GM23338 (cell line): ENCODE measurements at regions not wholly inside any gene's neighbourhood (a gene's known extent, or its start where the extent isn't known, plus 50 kb on each side); places are given as distances from the start of the nearest gene placed in this dataset.

Source experiments
- ATAC-seq: fragments of 200-7000 bp; cut with Tn5 transposase; 3 replicates; pipeline ENCODE4 v1.9.1; 2020
- DNase-seq: peaks from one replicate; pipeline ENCODE4 v3.0.0-alpha.2; 2015; ENCODE audit warnings: low spot score
- H2AFZ ChIP-seq: fragments of 200-600 bp; sonication (generic); 2 replicates; pipeline ENCODE4 v1.8.0; 2016; ENCODE audit warnings: antibody characterized with exemption, mild to moderate bottlenecking, moderate library complexity
- H3F3A ChIP-seq: fragments of 200-600 bp; sonication (generic); replicated peaks from 2 replicates; pipeline ENCODE4 v1.8.0; 2017; ENCODE audit warnings: antibody characterized with exemption, mixed run types, low read depth
- H3K27ac ChIP-seq: fragments of 200-600 bp; sonication (generic); 2 replicates; pipeline ENCODE4 v1.6.1; 2016; ENCODE audit warnings: low read depth
- H3K27me3 ChIP-seq: fragments of 200-600 bp; sonication (generic); 2 replicates; pipeline ENCODE4 v1.8.0; 2016; ENCODE audit warnings: mild to moderate bottlenecking, mixed run types, moderate library complexity; ENCODE audit not compliant: insufficient read depth
- H3K36me3 ChIP-seq: fragments of 200-600 bp; sonication (generic); 2 replicates; pipeline ENCODE4 v1.8.0; 2016; ENCODE audit warnings: mild to moderate bottlenecking; ENCODE audit not compliant: insufficient read depth
- H3K4me1 ChIP-seq: fragments of 200-600 bp; sonication (generic); 2 replicates; pipeline ENCODE4 v1.8.0; 2016; ENCODE audit warnings: mild to moderate bottlenecking, moderate library complexity; ENCODE audit not compliant: insufficient read depth
- H3K4me2 ChIP-seq: fragments of 200-600 bp; sonication (generic); 2 replicates; pipeline ENCODE4 v1.7.1; 2017; ENCODE audit warnings: mixed run types
- H3K4me3 ChIP-seq: fragments of 200-600 bp; sonication (generic); 2 replicates; pipeline ENCODE4 v1.6.1; 2016; ENCODE audit warnings: mixed run types
- H3K79me2 ChIP-seq: fragments of 200-600 bp; sonication (generic); replicated peaks from 2 replicates; pipeline ENCODE4 v1.8.0; 2017; ENCODE audit warnings: mild to moderate bottlenecking; ENCODE audit not compliant: insufficient read depth
- H3K9me2 ChIP-seq: fragments of 200-600 bp; sonication (generic); 2 replicates; pipeline ENCODE4 v1.8.0; 2017; ENCODE audit not compliant: insufficient read depth
- H4K20me1 ChIP-seq: fragments of 200-600 bp; sonication (generic); replicated peaks from 2 replicates; pipeline ENCODE4 v1.8.0; 2017; ENCODE audit warnings: mild to moderate bottlenecking; ENCODE audit not compliant: insufficient read depth
- H3K27ac Mint-ChIP-seq: 2 replicates; pipeline ENCODE4 v1.8.0; 2020; ENCODE audit warnings: inconsistent platforms, mild to moderate bottlenecking, moderate library complexity, mixed read lengths
- H3K27me3 Mint-ChIP-seq: 3 replicates; pipeline ENCODE4 v1.8.0; 2022; ENCODE audit warnings: low read depth, mild to moderate bottlenecking, moderate library complexity, mixed read lengths, inconsistent platforms; ENCODE audit not compliant: insufficient read depth, poor library complexity
- H3K36me3 Mint-ChIP-seq: 3 replicates; pipeline ENCODE4 v1.8.0; 2021; ENCODE audit warnings: low read depth, mild to moderate bottlenecking, inconsistent platforms, moderate library complexity, mixed read lengths
- H3K4me1 Mint-ChIP-seq: 3 replicates; pipeline ENCODE4 v1.8.0; 2020; ENCODE audit warnings: mild to moderate bottlenecking, inconsistent platforms, mixed read lengths
- H3K4me3 Mint-ChIP-seq: 3 replicates; pipeline ENCODE4 v1.8.0; 2021; ENCODE audit warnings: moderate library complexity, mild to moderate bottlenecking, inconsistent platforms, mixed read lengths
- H3K9me3 Mint-ChIP-seq: 3 replicates; pipeline ENCODE4 v1.8.0; 2020; ENCODE audit warnings: moderate library complexity, mild to moderate bottlenecking, inconsistent platforms, mixed read lengths
- EZH2 ChIP-seq: fragments of 200-600 bp; sonication (generic); IDR thresholded peaks from one replicate; pipeline ENCODE4 v1.8.0; 2017; ENCODE audit warnings: antibody characterized with exemption, mild to moderate bottlenecking, low read depth; ENCODE audit not compliant: unreplicated experiment
- EZH2phosphoT487 ChIP-seq: fragments of 200-600 bp; sonication (generic); IDR thresholded peaks from one replicate; pipeline ENCODE4 v1.8.1; 2018; ENCODE audit warnings: antibody characterized with exemption; ENCODE audit not compliant: unreplicated experiment
- NANOG ChIP-seq: IDR thresholded peaks from 2 replicates; pipeline ENCODE4 v1.6.1; 2016; ENCODE audit warnings: antibody characterized with exemption, borderline replicate concordance
- POLR2AphosphoS5 ChIP-seq: IDR thresholded peaks from 2 replicates; pipeline ENCODE4 v1.6.1; 2016; ENCODE audit warnings: antibody characterized with exemption, low read depth
- ZNF331 ChIP-seq: fragments of 250-450 bp; sonication (Bioruptor Pico); IDR thresholded peaks from 2 replicates; pipeline ENCODE4 v1.5.0; 2020; ENCODE audit warnings: low read depth, mild to moderate bottlenecking, moderate library complexity
- TF ChIP-seq, protein P1 (sequence below): IDR thresholded peaks from one replicate; pipeline ENCODE4 v1.6.1; 2018; ENCODE audit warnings: antibody characterized with exemption; ENCODE audit not compliant: unreplicated experiment
- TF ChIP-seq, protein P2 (sequence below): fragments of 250-450 bp; sonication (Bioruptor Pico); IDR thresholded peaks from 2 replicates; pipeline ENCODE4 v1.5.0; 2020; ENCODE audit warnings: mild to moderate bottlenecking, moderate library complexity

DNA sequence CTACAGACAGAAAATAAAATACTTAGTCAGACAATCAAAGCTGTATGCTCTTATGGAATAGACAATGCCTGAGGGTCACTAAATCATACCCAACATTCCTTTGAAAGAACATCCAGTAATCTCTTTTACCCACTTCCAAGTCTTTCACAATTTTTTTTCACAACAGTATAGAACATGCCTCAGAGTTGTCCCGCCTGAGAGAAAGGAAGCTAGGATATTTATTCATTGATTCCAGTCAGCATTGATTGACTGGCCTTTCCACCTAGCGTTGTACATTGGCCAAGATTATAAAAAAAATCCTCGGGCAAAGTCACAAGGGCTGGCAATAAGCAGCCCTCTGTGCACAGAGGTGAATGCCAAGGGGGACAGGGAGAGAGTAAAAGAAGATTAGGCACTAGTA, 318.1 kb upstream of the PIK3R1 start (continued):
- TF ChIP-seq, protein P1, sequence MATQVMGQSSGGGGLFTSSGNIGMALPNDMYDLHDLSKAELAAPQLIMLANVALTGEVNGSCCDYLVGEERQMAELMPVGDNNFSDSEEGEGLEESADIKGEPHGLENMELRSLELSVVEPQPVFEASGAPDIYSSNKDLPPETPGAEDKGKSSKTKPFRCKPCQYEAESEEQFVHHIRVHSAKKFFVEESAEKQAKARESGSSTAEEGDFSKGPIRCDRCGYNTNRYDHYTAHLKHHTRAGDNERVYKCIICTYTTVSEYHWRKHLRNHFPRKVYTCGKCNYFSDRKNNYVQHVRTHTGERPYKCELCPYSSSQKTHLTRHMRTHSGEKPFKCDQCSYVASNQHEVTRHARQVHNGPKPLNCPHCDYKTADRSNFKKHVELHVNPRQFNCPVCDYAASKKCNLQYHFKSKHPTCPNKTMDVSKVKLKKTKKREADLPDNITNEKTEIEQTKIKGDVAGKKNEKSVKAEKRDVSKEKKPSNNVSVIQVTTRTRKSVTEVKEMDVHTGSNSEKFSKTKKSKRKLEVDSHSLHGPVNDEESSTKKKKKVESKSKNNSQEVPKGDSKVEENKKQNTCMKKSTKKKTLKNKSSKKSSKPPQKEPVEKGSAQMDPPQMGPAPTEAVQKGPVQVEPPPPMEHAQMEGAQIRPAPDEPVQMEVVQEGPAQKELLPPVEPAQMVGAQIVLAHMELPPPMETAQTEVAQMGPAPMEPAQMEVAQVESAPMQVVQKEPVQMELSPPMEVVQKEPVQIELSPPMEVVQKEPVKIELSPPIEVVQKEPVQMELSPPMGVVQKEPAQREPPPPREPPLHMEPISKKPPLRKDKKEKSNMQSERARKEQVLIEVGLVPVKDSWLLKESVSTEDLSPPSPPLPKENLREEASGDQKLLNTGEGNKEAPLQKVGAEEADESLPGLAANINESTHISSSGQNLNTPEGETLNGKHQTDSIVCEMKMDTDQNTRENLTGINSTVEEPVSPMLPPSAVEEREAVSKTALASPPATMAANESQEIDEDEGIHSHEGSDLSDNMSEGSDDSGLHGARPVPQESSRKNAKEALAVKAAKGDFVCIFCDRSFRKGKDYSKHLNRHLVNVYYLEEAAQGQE = no peak
- TF ChIP-seq ZNF331 = no peak

DNA sequence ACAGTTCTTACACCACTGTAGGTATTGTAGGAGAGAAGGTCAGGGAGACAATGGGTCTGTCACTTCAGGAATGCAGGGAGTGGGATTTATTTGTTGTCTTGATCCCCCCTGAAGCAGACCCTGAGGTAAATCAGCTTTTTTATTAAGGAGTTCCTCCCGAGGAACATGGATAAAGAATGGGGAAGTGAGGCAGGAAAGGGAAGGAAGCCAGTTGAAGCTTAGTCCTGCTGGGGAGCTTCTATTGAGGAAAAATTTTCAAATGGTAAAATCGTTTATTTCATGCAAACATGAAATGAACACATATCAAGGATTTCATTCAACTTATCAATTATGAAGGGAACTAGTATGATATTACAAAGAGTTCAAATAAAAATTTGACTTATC, 318.6 kb upstream of the PIK3R1 start:
- Mint-ChIP-seq H3K4me1 (no peaks in the 10 kb centered on the region), H3K27me3 (no peaks in the 10 kb centered on the region), H3K27ac (no peak overlapping the region), H3K36me3 (peaks cover 4% of the 10 kb centered on the region; the same call in 1 of the 3 replicates), H3K4me3 (no peak overlapping the region), H3K9me3 (peaks cover 8% of the 10 kb centered on the region)
- Histone ChIP-seq H3K79me2 (no peaks in the 10 kb centered on the region), H3K4me2 (no peak overlapping the region), H4K20me1 (no peaks in the 10 kb centered on the region), H3K9me2 (no peaks in the 10 kb centered on the region), H3K27me3 (no peaks in the 10 kb centered on the region), H3K4me1 (no peaks in the 10 kb centered on the region), H2AFZ (no peak overlapping the region), H3F3A (no peaks in the 10 kb centered on the region), H3K4me3 (no peak overlapping the region), H3K27ac (no peak overlapping the region), H3K36me3 (peaks cover 4% of the 10 kb centered on the region; the same call in 1 of the 2 replicates)
- DNase-seq (no peak), ATAC-seq (no peak)
- TF ChIP-seq POLR2AphosphoS5 = no peak
- no peak for TF ChIP-seq NANOG
- TF ChIP-seq EZH2 = no peak
- TF ChIP-seq, protein P2, sequence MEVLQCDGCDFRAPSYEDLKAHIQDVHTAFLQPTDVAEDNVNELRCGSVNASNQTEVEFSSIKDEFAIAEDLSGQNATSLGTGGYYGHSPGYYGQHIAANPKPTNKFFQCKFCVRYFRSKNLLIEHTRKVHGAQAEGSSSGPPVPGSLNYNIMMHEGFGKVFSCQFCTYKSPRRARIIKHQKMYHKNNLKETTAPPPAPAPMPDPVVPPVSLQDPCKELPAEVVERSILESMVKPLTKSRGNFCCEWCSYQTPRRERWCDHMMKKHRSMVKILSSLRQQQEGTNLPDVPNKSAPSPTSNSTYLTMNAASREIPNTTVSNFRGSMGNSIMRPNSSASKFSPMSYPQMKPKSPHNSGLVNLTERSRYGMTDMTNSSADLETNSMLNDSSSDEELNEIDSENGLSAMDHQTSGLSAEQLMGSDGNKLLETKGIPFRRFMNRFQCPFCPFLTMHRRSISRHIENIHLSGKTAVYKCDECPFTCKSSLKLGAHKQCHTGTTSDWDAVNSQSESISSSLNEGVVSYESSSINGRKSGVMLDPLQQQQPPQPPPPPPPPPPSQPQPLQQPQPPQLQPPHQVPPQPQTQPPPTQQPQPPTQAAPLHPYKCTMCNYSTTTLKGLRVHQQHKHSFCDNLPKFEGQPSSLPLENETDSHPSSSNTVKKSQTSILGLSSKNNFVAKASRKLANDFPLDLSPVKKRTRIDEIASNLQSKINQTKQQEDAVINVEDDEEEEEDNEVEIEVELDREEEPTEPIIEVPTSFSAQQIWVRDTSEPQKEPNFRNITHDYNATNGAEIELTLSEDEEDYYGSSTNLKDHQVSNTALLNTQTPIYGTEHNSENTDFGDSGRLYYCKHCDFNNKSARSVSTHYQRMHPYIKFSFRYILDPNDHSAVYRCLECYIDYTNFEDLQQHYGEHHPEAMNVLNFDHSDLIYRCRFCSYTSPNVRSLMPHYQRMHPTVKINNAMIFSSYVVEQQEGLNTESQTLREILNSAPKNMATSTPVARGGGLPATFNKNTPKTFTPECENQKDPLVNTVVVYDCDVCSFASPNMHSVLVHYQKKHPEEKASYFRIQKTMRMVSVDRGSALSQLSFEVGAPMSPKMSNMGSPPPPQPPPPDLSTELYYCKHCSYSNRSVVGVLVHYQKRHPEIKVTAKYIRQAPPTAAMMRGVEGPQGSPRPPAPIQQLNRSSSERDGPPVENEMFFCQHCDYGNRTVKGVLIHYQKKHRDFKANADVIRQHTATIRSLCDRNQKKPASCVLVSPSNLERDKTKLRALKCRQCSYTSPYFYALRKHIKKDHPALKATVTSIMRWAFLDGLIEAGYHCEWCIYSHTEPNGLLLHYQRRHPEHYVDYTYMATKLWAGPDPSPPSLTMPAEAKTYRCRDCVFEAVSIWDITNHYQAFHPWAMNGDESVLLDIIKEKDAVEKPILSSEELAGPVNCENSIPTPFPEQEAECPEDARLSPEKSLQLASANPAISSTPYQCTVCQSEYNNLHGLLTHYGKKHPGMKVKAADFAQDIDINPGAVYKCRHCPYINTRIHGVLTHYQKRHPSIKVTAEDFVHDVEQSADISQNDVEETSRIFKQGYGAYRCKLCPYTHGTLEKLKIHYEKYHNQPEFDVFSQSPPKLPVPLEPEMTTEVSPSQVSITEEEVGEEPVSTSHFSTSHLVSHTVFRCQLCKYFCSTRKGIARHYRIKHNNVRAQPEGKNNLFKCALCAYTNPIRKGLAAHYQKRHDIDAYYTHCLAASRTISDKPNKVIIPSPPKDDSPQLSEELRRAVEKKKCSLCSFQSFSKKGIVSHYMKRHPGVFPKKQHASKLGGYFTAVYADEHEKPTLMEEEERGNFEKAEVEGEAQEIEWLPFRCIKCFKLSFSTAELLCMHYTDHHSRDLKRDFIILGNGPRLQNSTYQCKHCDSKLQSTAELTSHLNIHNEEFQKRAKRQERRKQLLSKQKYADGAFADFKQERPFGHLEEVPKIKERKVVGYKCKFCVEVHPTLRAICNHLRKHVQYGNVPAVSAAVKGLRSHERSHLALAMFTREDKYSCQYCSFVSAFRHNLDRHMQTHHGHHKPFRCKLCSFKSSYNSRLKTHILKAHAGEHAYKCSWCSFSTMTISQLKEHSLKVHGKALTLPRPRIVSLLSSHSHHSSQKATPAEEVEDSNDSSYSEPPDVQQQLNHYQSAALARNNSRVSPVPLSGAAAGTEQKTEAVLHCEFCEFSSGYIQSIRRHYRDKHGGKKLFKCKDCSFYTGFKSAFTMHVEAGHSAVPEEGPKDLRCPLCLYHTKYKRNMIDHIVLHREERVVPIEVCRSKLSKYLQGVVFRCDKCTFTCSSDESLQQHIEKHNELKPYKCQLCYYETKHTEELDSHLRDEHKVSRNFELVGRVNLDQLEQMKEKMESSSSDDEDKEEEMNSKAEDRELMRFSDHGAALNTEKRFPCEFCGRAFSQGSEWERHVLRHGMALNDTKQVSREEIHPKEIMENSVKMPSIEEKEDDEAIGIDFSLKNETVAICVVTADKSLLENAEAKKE = no peak
- TF ChIP-seq EZH2phosphoT487 = no peak
- TF ChIP-seq ZNF331 = no peak
